ENCODE measurements at regions not wholly inside any gene's neighbourhood (a gene's known extent, or its start where the extent isn't known, plus 50 kb on each side); places are given as distances from the start of the nearest gene placed in this dataset.

- no peaks in the 10 kb centered on the region for H3K36me3 ChIP-seq
- no peak overlapping the region for H3K4me3 ChIP-seq (replicated peaks in 1 of 3)
- DNase-seq: no peak
- H3K9me3 ChIP-seq: no peaks in the 10 kb centered on the region
- intact Hi-C loops (cut with DNase I): no loop called here
- H3K27me3 ChIP-seq: no peaks in the 10 kb centered on the region
- H3K27ac ChIP-seq: no peak overlapping the region
- no peaks in the 10 kb centered on the region for H3K4me1 ChIP-seq
- TF ChIP-seq, protein P1, sequence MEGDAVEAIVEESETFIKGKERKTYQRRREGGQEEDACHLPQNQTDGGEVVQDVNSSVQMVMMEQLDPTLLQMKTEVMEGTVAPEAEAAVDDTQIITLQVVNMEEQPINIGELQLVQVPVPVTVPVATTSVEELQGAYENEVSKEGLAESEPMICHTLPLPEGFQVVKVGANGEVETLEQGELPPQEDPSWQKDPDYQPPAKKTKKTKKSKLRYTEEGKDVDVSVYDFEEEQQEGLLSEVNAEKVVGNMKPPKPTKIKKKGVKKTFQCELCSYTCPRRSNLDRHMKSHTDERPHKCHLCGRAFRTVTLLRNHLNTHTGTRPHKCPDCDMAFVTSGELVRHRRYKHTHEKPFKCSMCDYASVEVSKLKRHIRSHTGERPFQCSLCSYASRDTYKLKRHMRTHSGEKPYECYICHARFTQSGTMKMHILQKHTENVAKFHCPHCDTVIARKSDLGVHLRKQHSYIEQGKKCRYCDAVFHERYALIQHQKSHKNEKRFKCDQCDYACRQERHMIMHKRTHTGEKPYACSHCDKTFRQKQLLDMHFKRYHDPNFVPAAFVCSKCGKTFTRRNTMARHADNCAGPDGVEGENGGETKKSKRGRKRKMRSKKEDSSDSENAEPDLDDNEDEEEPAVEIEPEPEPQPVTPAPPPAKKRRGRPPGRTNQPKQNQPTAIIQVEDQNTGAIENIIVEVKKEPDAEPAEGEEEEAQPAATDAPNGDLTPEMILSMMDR (IDR thresholded peaks at IDR 0.05): no peak
- TF ChIP-seq POLR2A (IDR thresholded peaks at IDR 0.05): no peak
- WGBS, 2 donors: 44% methylated on average over 4 of the region's 4 CpGs
These were observed 103.3 kb upstream of the POT1 start for GRCh38 chr7:125032943-125033342.

DNA sequence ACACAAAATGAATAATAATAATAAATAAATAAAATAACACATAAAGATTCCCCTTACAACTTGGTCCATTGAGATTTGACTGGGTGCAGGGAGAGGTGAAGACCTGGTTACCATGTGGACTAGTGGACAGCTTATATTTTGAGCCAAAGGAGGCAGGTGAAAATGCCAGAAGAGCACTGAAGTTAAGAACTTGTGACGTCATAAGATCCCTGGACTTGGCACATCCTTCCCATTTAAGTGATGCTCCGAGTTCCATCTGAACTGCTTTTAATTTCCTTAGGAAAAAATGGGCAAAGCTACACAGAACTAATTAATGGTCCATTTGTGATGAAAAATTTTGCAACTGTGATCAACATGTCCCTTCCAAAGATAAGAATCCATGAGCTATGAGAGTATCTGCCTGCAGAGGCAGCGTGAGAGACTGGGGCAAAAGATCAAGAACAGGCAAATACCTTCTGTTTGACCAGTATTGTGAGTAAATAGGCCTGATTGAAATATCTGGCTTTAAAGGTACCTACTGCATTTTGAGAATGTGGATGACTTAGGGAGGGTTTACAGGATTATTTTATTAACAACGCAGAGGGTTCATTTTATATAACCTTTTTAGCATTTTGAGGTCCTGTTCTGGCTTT lies 101.2 kb upstream of the POT1 start:
- 84 to 91% methylated on average over 4 of the region's 4 CpGs for WGBS, 2 donors
- intact Hi-C loops (cut with DNase I): no loop called here
- H3K27ac ChIP-seq: no peak overlapping the region
- TF ChIP-seq, protein P1 (IDR thresholded peaks at IDR 0.05): no peak
- TF ChIP-seq POLR2A (IDR thresholded peaks at IDR 0.05): no peak
- H3K9me3 ChIP-seq: no peaks in the 10 kb centered on the region
- no peak overlapping the region for H3K4me3 ChIP-seq (replicated peaks in 1 of 3)
- no peak for DNase-seq
- H3K36me3 ChIP-seq: no peaks in the 10 kb centered on the region
- H3K4me1 ChIP-seq: no peaks in the 10 kb centered on the region
- no peaks in the 10 kb centered on the region for H3K27me3 ChIP-seq

GRCh38 chr7:125025620-125026019 lies 96.0 kb upstream of the POT1 start:
- H3K9me3 ChIP-seq: no peaks in the 10 kb centered on the region
- no peak overlapping the region for H3K4me3 ChIP-seq (replicated peaks in 1 of 3)
- no peaks in the 10 kb centered on the region for H3K4me1 ChIP-seq
- no peak for DNase-seq
- H3K36me3 ChIP-seq: no peaks in the 10 kb centered on the region
- no peak for TF ChIP-seq POLR2A (IDR thresholded peaks at IDR 0.05)
- TF ChIP-seq, protein P1 (IDR thresholded peaks at IDR 0.05): no peak
- no peak overlapping the region for H3K27ac ChIP-seq
- 89 to 94% methylated on average over 1 of the region's 1 CpG for WGBS, 2 donors
- no peaks in the 10 kb centered on the region for H3K27me3 ChIP-seq
- intact Hi-C loops (cut with DNase I): no loop called here

DNA sequence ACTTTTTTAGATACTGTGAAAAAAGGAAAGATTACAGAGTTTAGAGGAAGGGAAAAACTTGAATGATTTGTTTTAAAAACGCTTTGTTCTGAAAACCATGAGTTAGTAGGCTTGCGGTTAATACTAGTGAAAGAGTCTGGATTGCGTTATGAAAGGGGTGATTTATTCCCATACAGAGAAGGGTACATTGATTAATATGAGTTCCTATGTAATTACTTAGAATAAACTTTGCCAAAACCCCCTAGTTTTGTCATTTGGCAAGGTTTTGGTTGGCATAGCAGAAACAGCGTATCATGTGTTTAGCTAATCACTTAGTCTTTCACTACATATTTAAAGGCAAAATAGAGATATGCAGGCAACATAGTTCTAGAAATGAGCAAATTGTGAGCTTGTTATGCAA lies 91.2 kb upstream of the POT1 start:
- Histone ChIP-seq H3K4me1 (no peaks in the 10 kb centered on the region), H3K4me3 (replicated peaks in 1 of 3) (no peak overlapping the region), H3K27me3 (no peaks in the 10 kb centered on the region), H3K27ac (no peak overlapping the region), H3K36me3 (no peaks in the 10 kb centered on the region), H3K9me3 (no peaks in the 10 kb centered on the region)
- TF ChIP-seq, protein P1 (IDR thresholded peaks at IDR 0.05): no peak
- no peak for TF ChIP-seq POLR2A (IDR thresholded peaks at IDR 0.05)
- intact Hi-C loops (cut with DNase I): no loop called here
- no peak for DNase-seq
- WGBS, 2 donors: 85 to 88% methylated on average over 4 of the region's 4 CpGs

DNA sequence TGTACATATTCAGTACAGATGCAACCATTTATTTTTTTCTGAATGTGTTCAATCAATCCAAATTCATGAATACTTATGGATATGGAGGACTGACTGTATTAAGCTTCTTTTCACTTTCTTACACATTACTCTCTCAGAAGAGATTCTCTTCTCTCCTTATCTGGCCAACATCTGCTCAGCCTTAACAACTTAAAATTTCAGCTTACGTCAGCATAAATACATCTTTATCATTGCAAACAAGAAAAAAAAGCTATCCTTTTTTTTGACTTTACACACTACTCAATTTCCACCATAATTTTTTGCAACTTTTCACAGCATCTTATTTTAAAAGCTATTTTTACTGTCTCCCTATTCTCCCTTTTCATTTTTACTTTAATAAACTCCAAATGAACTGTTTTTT lies 80.9 kb upstream of the POT1 start:
- DNase-seq: no peak

More for the DNA sequence above, 80.9 kb upstream of the POT1 start:
- no peaks in the 10 kb centered on the region for H3K27me3 ChIP-seq
- intact Hi-C loops (cut with DNase I): no loop called here
- WGBS, 2 donors: 93 to 94% methylated on average over 1 of the region's 1 CpG
- H3K4me3 ChIP-seq (replicated peaks in 1 of 3): no peak overlapping the region
- no peak overlapping the region for H3K27ac ChIP-seq
- no peaks in the 10 kb centered on the region for H3K36me3 ChIP-seq
- no peaks in the 10 kb centered on the region for H3K4me1 ChIP-seq
- no peaks in the 10 kb centered on the region for H3K9me3 ChIP-seq
- TF ChIP-seq, protein P1 (IDR thresholded peaks at IDR 0.05): no peak

Measured in thyroid gland (tissue), 4 donors.